ENCODE measurements at regions not wholly inside any gene's neighbourhood (a gene's known extent, or its start where the extent isn't known, plus 50 kb on each side); places are given as distances from the start of the nearest gene placed in this dataset.

GRCh38 chr6:87785229-87785862 is 83.3 kb upstream of the AKIRIN2 start:
- TF ChIP-seq CTCF (IDR thresholded peaks at IDR 0.05): no peak
- no peak for TF ChIP-seq POLR2A (IDR thresholded peaks at IDR 0.05)
- Histone ChIP-seq H3K4me1 (no peaks in the 10 kb centered on the region), H3K27ac (no peak overlapping the region), H3K27me3 (no peaks in the 10 kb centered on the region), H3K4me3 (replicated peaks in 1 of 3) (no peak overlapping the region), H3K9me3 (no peaks in the 10 kb centered on the region), H3K36me3 (no peaks in the 10 kb centered on the region)
- intact Hi-C loops (cut with DNase I): no loop called here
- DNase-seq: no peak
- WGBS, 2 donors: 91 to 98% methylated on average over 2 of the region's 2 CpGs

DNA sequence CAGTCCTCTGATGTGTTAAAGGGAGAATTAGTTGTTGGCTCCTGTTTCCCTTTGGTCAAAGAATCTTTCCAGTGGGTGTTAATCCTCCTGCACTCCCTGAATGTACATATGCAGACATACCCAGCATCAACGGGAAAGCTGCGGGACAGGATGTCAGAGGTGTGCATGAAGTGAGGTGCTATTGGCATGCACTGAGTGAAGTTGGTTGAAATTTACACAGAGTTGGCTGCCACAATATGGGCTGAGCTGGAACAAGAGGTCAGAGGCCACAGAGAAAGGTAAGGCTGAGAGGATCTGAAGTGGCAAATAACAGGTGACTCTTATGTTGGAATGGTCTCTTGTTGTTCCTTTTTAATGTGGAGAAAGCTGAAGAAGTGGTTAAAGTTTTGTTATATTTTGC is 82.7 kb upstream of the AKIRIN2 start:
- H3K4me1 ChIP-seq: no peaks in the 10 kb centered on the region
- 61 to 68% methylated on average over 2 of the region's 2 CpGs for WGBS, 2 donors
- no peaks in the 10 kb centered on the region for H3K9me3 ChIP-seq
- no peak overlapping the region for H3K27ac ChIP-seq
- intact Hi-C loops (cut with DNase I): no loop called here
- no peaks in the 10 kb centered on the region for H3K36me3 ChIP-seq
- no peak for DNase-seq
- H3K27me3 ChIP-seq: no peaks in the 10 kb centered on the region
- TF ChIP-seq POLR2A (IDR thresholded peaks at IDR 0.05) (no peak), CTCF (IDR thresholded peaks at IDR 0.05) (no peak)
- H3K4me3 ChIP-seq (replicated peaks in 1 of 3): no peak overlapping the region

GRCh38 chr6:87784051-87784450 is 82.0 kb upstream of the AKIRIN2 start:
- DNase-seq: no peak
- TF ChIP-seq CTCF (IDR thresholded peaks at IDR 0.05) (no peak), POLR2A (IDR thresholded peaks at IDR 0.05) (no peak)
- Histone ChIP-seq H3K36me3 (no peaks in the 10 kb centered on the region), H3K4me1 (no peaks in the 10 kb centered on the region), H3K27ac (no peak overlapping the region), H3K9me3 (no peaks in the 10 kb centered on the region), H3K27me3 (no peaks in the 10 kb centered on the region), H3K4me3 (replicated peaks in 1 of 3) (no peak overlapping the region)
- intact Hi-C loops (cut with DNase I): no loop called here

DNA sequence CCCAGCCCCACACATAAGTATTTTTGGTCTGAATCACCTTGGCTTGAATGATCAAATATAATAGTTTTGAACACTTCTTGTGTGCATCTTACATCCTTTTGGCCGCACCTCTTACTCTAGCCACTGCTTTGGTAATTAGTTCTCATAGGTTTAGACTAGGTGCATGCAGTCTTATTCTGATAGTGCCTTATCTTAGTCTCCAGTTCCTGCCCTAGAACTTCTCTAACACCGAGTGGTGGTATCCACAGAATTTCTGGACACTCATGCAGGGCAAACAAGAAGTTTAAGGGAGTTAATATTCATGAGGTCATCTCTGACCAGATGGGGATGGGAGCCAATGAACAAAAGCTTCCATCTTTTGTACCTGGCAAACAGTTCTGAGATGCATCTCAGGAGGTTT is 77.5 kb upstream of the AKIRIN2 start:
- Histone ChIP-seq H3K4me1 (no peaks in the 10 kb centered on the region), H3K36me3 (no peaks in the 10 kb centered on the region), H3K27ac (no peak overlapping the region), H3K9me3 (no peaks in the 10 kb centered on the region), H3K27me3 (no peaks in the 10 kb centered on the region), H3K4me3 (replicated peaks in 1 of 3) (no peak overlapping the region)
- intact Hi-C loops (cut with DNase I): no loop called here
- WGBS, 2 donors: 92 to 93% methylated on average over 2 of the region's 2 CpGs
- TF ChIP-seq POLR2A (IDR thresholded peaks at IDR 0.05): no peak
- TF ChIP-seq CTCF (IDR thresholded peaks at IDR 0.05): no peak
- no peak for DNase-seq

GRCh38 chr6:87772597-87773530 is 70.8 kb upstream of the AKIRIN2 start:
- Histone ChIP-seq H3K9me3 (no peaks in the 10 kb centered on the region), H3K27ac (no peak overlapping the region), H3K4me1 (no peaks in the 10 kb centered on the region), H3K4me3 (replicated peaks in 1 of 3) (no peak overlapping the region), H3K36me3 (no peaks in the 10 kb centered on the region), H3K27me3 (no peaks in the 10 kb centered on the region)
- 67 to 68% methylated on average over 6 of the region's 6 CpGs for whole genome bisulfite sequencing, 2 donors
- TF ChIP-seq POLR2A (IDR thresholded peaks at IDR 0.05): no peak
- no peak for TF ChIP-seq CTCF (IDR thresholded peaks at IDR 0.05)
- intact Hi-C loops (cut with DNase I): no loop called here
- DNase-seq: no peak

Data from thyroid gland (tissue), 4 donors.